Calu3 (cell line): ENCODE measurements at regions not wholly inside any gene's neighbourhood (a gene's known extent, or its start where the extent isn't known, plus 50 kb on each side); places are given as distances from the start of the nearest gene placed in this dataset.

Experiments
- BruUV-seq: library from RNA; stranded (reverse); fragments of 400-500 nt; replicated peaks from 2 replicates; lab custom pipeline; 2021; lab: Mats Ljungman, UMichigan
- CTCF ChIA-PET: fragments of 300-600 bp; sonication (Branson Sonifier 250); formaldehyde crosslinking; loops from one replicate; lab custom pipeline; 2022; ENCODE audit warnings: antibody characterized with exemption; lab: Charles Lee
- DNase-seq: peaks from one replicate; pipeline ENCODE4 v3.0.0; 2022
- H3K27ac Mint-ChIP-seq: one replicate; pipeline ENCODE4 v1.8.0; 2022; ENCODE audit warnings: mixed read lengths; ENCODE audit not compliant: unreplicated experiment
- H3K27me3 Mint-ChIP-seq: one replicate; pipeline ENCODE4 v1.8.0; 2022; ENCODE audit warnings: mixed read lengths; ENCODE audit not compliant: unreplicated experiment
- H3K36me3 Mint-ChIP-seq: one replicate; pipeline ENCODE4 v1.8.0; 2022; ENCODE audit warnings: mild to moderate bottlenecking, moderate library complexity, mixed read lengths; ENCODE audit not compliant: insufficient read depth, unreplicated experiment
- H3K4me1 Mint-ChIP-seq: one replicate; pipeline ENCODE4 v1.8.0; 2022; ENCODE audit warnings: mild to moderate bottlenecking, low read depth, mixed read lengths; ENCODE audit not compliant: unreplicated experiment
- H3K4me3 Mint-ChIP-seq: one replicate; pipeline ENCODE4 v1.8.0; 2022; ENCODE audit warnings: mild to moderate bottlenecking, low read depth, moderate library complexity, mixed read lengths; ENCODE audit not compliant: unreplicated experiment
- H3K9me3 Mint-ChIP-seq: one replicate; pipeline ENCODE4 v1.8.0; 2022; ENCODE audit warnings: low read depth, mixed read lengths; ENCODE audit not compliant: unreplicated experiment
- intact Hi-C: fragments of 100-400 bp; cut with micrococcal nuclease; formaldehyde crosslinking; loops from one replicate; pipeline ENCODE4 v1.10.0; 2022; ENCODE audit not compliant: unreplicated experiment
- TF ChIP-seq, protein P1 (sequence below): fragments of 200-600 bp; IDR thresholded peaks from one replicate; pipeline ENCODE4 v1.8.0; 2022; ENCODE audit warnings: antibody characterized with exemption; ENCODE audit not compliant: unreplicated experiment

DNA sequence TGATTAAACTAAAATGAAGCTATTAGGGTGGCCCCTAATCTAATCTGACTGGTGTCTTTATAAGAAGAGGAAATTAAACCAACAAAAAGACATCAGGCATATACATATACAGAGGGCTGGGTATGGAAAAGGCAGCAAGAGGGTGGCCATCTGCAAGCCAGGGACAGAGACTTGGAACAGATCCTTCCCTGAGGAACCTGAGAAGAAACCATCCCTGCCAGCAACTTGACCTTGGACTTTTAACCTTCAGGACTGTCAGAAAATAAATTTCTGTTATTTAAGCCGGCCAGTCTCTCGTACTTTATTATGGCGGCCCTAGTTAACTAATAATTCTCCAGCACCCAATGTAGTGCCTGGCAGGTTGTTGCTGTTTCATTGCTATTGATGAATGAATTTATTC is 361.5 kb upstream of the PDGFD start:
- intact Hi-C loops, result no loop called here
- Mint-ChIP-seq H3K36me3 (no peaks in the 10 kb centered on the region), H3K4me1 (no peaks in the 10 kb centered on the region), H3K9me3 (no peaks in the 10 kb centered on the region), H3K27me3 (no peaks in the 10 kb centered on the region), H3K4me3 (no peak overlapping the region), H3K27ac (no peak overlapping the region)
- TF ChIP-seq, protein P1, sequence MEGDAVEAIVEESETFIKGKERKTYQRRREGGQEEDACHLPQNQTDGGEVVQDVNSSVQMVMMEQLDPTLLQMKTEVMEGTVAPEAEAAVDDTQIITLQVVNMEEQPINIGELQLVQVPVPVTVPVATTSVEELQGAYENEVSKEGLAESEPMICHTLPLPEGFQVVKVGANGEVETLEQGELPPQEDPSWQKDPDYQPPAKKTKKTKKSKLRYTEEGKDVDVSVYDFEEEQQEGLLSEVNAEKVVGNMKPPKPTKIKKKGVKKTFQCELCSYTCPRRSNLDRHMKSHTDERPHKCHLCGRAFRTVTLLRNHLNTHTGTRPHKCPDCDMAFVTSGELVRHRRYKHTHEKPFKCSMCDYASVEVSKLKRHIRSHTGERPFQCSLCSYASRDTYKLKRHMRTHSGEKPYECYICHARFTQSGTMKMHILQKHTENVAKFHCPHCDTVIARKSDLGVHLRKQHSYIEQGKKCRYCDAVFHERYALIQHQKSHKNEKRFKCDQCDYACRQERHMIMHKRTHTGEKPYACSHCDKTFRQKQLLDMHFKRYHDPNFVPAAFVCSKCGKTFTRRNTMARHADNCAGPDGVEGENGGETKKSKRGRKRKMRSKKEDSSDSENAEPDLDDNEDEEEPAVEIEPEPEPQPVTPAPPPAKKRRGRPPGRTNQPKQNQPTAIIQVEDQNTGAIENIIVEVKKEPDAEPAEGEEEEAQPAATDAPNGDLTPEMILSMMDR, result no peak
- CTCF ChIA-PET, result no interaction called here
- DNase-seq, result no peak
- BruUV-seq, result no TSS peak

DNA sequence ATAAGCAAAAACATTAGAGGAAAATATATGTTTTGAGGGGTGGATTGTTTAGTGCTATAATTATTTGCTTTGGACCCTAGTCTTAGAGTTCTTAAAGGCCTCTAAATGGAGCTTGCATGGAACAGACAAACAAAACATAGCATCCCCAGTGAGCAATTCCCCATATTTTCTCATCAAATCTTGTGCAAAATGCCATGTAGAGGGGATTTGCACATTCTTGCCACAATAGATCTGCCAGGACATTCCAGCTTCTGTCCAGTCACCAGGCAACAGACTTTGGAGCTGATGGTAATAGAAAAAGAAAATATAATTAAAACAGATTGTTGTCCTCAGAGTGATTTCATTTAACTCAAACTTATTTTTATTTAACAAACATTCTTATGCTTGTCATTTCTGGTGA is 360.3 kb upstream of the PDGFD start:
- no peaks in the 10 kb centered on the region for H3K9me3 Mint-ChIP-seq
- H3K36me3 Mint-ChIP-seq, result no peaks in the 10 kb centered on the region
- intact Hi-C loops, result no loop called here
- H3K4me3 Mint-ChIP-seq, result no peak overlapping the region
- no peaks in the 10 kb centered on the region for H3K4me1 Mint-ChIP-seq
- CTCF ChIA-PET, result no interaction called here
- H3K27me3 Mint-ChIP-seq, result no peaks in the 10 kb centered on the region
- H3K27ac Mint-ChIP-seq, result no peak overlapping the region
- no TSS peak for BruUV-seq
- TF ChIP-seq, protein P1, result no peak
- no peak for DNase-seq

DNA sequence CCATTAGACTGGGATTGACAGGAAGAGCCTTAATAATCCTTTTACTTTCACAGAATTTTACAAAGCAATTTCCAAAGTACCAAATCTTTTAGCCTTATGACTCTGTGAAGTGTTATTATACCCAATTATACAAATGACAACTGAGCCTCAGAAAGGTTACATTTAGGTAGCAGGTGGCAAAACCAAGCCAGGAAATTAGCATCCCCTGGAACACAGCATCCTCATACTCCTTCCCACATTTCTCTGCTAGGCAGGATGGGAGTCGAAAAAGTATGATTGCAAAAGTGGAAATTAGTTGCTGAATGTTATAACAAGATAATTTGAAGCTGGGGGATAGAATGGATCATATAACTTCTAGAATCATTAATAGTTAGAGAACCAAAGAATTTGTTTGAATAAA is 359.7 kb upstream of the PDGFD start:
- no TSS peak for BruUV-seq
- Mint-ChIP-seq H3K9me3 (no peaks in the 10 kb centered on the region), H3K36me3 (no peaks in the 10 kb centered on the region), H3K4me3 (no peak overlapping the region), H3K27ac (no peak overlapping the region), H3K4me1 (no peaks in the 10 kb centered on the region), H3K27me3 (no peaks in the 10 kb centered on the region)
- CTCF ChIA-PET, result no interaction called here
- TF ChIP-seq, protein P1, result no peak
- DNase-seq, result no peak
- intact Hi-C loops, result no loop called here

DNA sequence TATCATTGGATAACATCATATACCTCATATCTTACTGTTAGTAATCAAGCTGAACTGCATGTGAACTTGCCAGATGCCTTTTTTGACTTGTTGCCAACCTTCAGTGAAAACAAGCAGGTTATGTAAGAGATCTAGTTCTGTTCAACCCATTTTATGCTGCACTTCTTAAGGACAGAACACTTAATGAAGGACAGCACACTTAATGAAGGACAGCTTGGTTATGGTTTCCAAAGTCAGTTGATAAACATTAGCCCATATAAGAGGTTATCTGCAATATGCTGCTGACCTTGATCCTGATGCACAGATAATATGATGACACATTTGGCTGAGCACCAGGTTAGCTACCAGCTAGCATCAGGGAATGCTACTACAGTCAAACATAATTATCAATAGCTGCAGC is 358.7 kb upstream of the PDGFD start:
- CTCF ChIA-PET, result no interaction called here
- no TSS peak for BruUV-seq
- DNase-seq, result no peak
- Mint-ChIP-seq H3K4me3 (no peak overlapping the region), H3K9me3 (no peaks in the 10 kb centered on the region), H3K27ac (no peak overlapping the region), H3K36me3 (no peaks in the 10 kb centered on the region), H3K4me1 (no peaks in the 10 kb centered on the region), H3K27me3 (no peaks in the 10 kb centered on the region)
- intact Hi-C loops, result no loop called here
- TF ChIP-seq, protein P1, result no peak
